ENCODE measurements at regions not wholly inside any gene's neighbourhood (a gene's known extent, or its start where the extent isn't known, plus 50 kb on each side); places are given as distances from the start of the nearest gene placed in this dataset.

GRCh38 chr1:244205171-244205570 lies 154.1 kb downstream of the ZBTB18 start:
- CTCF ChIA-PET, result no interaction called here

GRCh38 chr1:244205906-244206305 lies 154.8 kb downstream of the ZBTB18 start:
- H3K4me3 ChIP-seq, result no peak overlapping the region
- no TSS peak for BruUV-seq (replicated peaks)
- DNase-seq, result no peak
- no peaks in the 10 kb centered on the region for H3K9me3 ChIP-seq (ENCODE audit: insufficient read depth, low read depth)
- H3K27me3 ChIP-seq (ENCODE audit: insufficient read depth, low read depth), result no peaks in the 10 kb centered on the region
- no peak for TF ChIP-seq EZH2 (IDR thresholded peaks at IDR 0.05; ENCODE audit: low read depth)
- TF ChIP-seq, protein P1, sequence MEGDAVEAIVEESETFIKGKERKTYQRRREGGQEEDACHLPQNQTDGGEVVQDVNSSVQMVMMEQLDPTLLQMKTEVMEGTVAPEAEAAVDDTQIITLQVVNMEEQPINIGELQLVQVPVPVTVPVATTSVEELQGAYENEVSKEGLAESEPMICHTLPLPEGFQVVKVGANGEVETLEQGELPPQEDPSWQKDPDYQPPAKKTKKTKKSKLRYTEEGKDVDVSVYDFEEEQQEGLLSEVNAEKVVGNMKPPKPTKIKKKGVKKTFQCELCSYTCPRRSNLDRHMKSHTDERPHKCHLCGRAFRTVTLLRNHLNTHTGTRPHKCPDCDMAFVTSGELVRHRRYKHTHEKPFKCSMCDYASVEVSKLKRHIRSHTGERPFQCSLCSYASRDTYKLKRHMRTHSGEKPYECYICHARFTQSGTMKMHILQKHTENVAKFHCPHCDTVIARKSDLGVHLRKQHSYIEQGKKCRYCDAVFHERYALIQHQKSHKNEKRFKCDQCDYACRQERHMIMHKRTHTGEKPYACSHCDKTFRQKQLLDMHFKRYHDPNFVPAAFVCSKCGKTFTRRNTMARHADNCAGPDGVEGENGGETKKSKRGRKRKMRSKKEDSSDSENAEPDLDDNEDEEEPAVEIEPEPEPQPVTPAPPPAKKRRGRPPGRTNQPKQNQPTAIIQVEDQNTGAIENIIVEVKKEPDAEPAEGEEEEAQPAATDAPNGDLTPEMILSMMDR (conservative IDR thresholded peaks at IDR 0.05), result no peak
- H2AFZ ChIP-seq, result no peak overlapping the region
- no peaks in the 10 kb centered on the region for H3K36me3 ChIP-seq (ENCODE audit: low read depth)
- ChIA-PET POLR2A (ENCODE audit: unreplicated experiment) (no interaction called here), CTCF (no interaction called here)
- H3K4me1 ChIP-seq (replicated peaks; ENCODE audit: insufficient read depth), result peaks cover 6% of the 10 kb centered on the region
- H3K79me2 ChIP-seq (ENCODE audit: low read depth), result no peaks in the 10 kb centered on the region; the same call in 1 of the 2 replicates
- H3K4me2 ChIP-seq, result no peak overlapping the region
- H4K20me1 ChIP-seq (ENCODE audit: insufficient read depth), result no peaks in the 10 kb centered on the region
- no peaks in the 10 kb centered on the region; the same call in 1 of the 2 replicates for H3K9me2 ChIP-seq (ENCODE audit: insufficient read depth)
- no peak overlapping the region for H3K27ac ChIP-seq
- no peaks in the 10 kb centered on the region for H3F3A ChIP-seq (ENCODE audit: insufficient read depth, low read depth)
- intact Hi-C loops (cut with micrococcal nuclease; ENCODE audit: unreplicated experiment), result no loop called here

More at GRCh38 chr1:244205171-244205570, 154.1 kb downstream of the ZBTB18 start:
- no peaks in the 10 kb centered on the region for H3F3A ChIP-seq (ENCODE audit: insufficient read depth, low read depth)
- intact Hi-C loops (cut with micrococcal nuclease; ENCODE audit: unreplicated experiment), result no loop called here
- H4K20me1 ChIP-seq (ENCODE audit: insufficient read depth), result no peaks in the 10 kb centered on the region
- no TSS peak for BruUV-seq (replicated peaks)
- no peak overlapping the region for H3K4me2 ChIP-seq
- H3K27ac ChIP-seq, result no peak overlapping the region
- H3K27me3 ChIP-seq (ENCODE audit: insufficient read depth, low read depth), result no peaks in the 10 kb centered on the region
- H2AFZ ChIP-seq, result no peak overlapping the region
- no peaks in the 10 kb centered on the region for H3K36me3 ChIP-seq (ENCODE audit: low read depth)
- DNase-seq, result no peak
- H3K9me2 ChIP-seq (ENCODE audit: insufficient read depth), result no peaks in the 10 kb centered on the region; the same call in 1 of the 2 replicates
- H3K4me1 ChIP-seq (replicated peaks; ENCODE audit: insufficient read depth), result peaks cover 6% of the 10 kb centered on the region
- no peaks in the 10 kb centered on the region; the same call in 1 of the 2 replicates for H3K79me2 ChIP-seq (ENCODE audit: low read depth)
- POLR2A ChIA-PET (ENCODE audit: unreplicated experiment), result no interaction called here
- no peaks in the 10 kb centered on the region for H3K9me3 ChIP-seq (ENCODE audit: insufficient read depth, low read depth)
- TF ChIP-seq, protein P1 (conservative IDR thresholded peaks at IDR 0.05), result no peak
- H3K4me3 ChIP-seq, result no peak overlapping the region

DNA sequence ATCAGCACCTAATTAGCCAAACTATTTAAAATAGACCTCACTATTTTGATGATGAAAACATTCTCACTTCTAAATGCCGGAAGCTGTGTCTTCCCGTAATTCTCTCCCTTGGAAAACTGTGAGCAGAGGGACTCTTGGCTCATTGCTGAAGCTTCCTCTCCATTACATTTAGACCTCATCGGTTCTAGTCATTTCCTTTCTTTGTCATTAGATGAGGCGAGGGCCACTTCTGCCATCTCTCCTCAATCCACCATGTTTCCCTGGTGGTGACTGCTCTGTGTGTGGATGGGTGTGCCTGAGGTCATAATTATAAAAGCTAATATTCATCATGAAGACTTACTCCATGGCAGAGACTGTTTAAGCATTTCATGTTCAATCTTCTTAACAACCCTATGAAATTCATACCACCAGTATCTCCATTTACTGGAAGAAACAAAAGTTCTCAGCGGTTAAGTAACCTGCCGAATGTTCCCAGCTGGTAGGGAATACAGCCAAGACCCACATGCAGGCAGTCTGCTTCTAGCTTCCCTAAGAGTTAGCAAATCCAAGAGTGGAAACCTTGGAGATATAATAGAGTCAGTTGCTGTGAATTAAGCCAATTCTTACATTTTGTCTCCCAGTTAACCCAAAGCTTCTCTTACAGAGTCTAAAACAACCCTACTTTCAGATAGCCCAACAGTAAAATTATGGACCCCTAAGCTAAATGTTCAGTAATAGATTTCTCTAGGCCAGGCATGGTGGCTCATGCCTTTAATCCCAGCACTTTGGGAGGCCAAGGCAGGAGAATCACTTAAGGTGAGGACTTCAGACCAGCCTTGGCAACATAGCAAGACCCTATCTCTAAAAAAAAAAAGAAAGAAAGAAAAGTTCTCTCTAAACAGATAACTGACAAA lies 156.2 kb downstream of the ZBTB18 start:
- TF ChIP-seq, protein P1 (conservative IDR thresholded peaks at IDR 0.05), result no peak
- no peak for TF ChIP-seq EZH2 (IDR thresholded peaks at IDR 0.05; ENCODE audit: low read depth)
- H3F3A ChIP-seq (ENCODE audit: insufficient read depth, low read depth), result no peaks in the 10 kb centered on the region
- no peak for DNase-seq
- H3K4me3 ChIP-seq, result no peak overlapping the region
- BruUV-seq (replicated peaks), result no TSS peak
- no peaks in the 10 kb centered on the region for H3K27me3 ChIP-seq (ENCODE audit: insufficient read depth, low read depth)
- H3K36me3 ChIP-seq (ENCODE audit: low read depth), result no peaks in the 10 kb centered on the region
- H2AFZ ChIP-seq, result peak overlapping the region; percentile 59
- POLR2A ChIA-PET (ENCODE audit: unreplicated experiment), result no interaction called here
- H3K27ac ChIP-seq, result no peak overlapping the region
- H3K4me2 ChIP-seq, result no peak overlapping the region
- H3K4me1 ChIP-seq (replicated peaks; ENCODE audit: insufficient read depth), result peaks cover 6% of the 10 kb centered on the region
- no peaks in the 10 kb centered on the region for H3K9me3 ChIP-seq (ENCODE audit: insufficient read depth, low read depth)
- H3K9me2 ChIP-seq (ENCODE audit: insufficient read depth), result no peaks in the 10 kb centered on the region; the same call in 1 of the 2 replicates
- intact Hi-C loops (cut with micrococcal nuclease; ENCODE audit: unreplicated experiment), result no loop called here
- CTCF ChIA-PET, result no interaction called here
- H3K79me2 ChIP-seq (ENCODE audit: low read depth), result no peaks in the 10 kb centered on the region; the same call in 1 of the 2 replicates
- H4K20me1 ChIP-seq (ENCODE audit: insufficient read depth), result no peaks in the 10 kb centered on the region

All from PC-9 (cell line).